ENCODE measurements at regions not wholly inside any gene's neighbourhood (a gene's known extent, or its start where the extent isn't known, plus 50 kb on each side); places are given as distances from the start of the nearest gene placed in this dataset.
"Not testable (repeated sequence)": the region's sequence is repeated elsewhere in the genome, so short reads cannot be mapped to it uniquely, and the experiment has no call there.

DNA sequence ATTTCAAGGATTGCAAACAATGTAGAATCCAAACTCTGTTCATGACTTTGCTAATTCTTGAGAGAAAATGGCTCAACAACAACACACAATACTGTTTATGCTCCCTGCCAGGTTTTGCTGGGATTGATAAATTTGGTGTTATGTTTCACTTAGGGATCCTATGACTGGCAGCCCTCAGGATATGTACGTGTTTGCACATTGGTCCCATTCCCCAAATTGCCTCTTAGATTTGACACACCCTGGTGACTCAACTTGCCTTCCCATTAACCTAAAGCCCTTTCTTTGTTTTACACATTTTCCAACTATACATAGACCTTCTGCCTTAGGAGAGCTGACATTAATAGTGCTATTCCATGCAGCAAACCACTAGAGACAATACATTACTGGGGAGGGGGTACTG is 809.4 kb upstream of the AMELY start:
- CTCF ChIA-PET = no interaction called here
- H3K36me3 ChIP-seq (ENCODE audit: control insufficient read depth in 2 of 2, extremely low read depth in 1 of 2, insufficient read depth in 1 of 2, low read length in 1 of 2) = no peaks in the 10 kb centered on the region
- no peak overlapping the region for H3K4me3 ChIP-seq (ENCODE audit: control insufficient read depth in 1 of 2, extremely low read depth in 1 of 2, low read length in 1 of 2)
- no peak for DNase-seq
- no peaks in the 10 kb centered on the region for H3K9me3 Mint-ChIP-seq
- no peak overlapping the region for H3K27ac ChIP-seq (ENCODE audit: low read length)
- H3K9me3 ChIP-seq = no peaks in the 10 kb centered on the region
- no peaks in the 10 kb centered on the region for H3K4me1 ChIP-seq (ENCODE audit: control insufficient read depth in 1 of 2, extremely low read depth in 1 of 2, insufficient read depth in 2 of 2, low read length in 2 of 2)
- H3K27me3 ChIP-seq (replicated peaks in 1 of 2; ENCODE audit: control insufficient read depth in 2 of 2, extremely low read depth in 1 of 2, insufficient read depth in 2 of 2, low read length in 1 of 2) = no peaks in the 10 kb centered on the region
- POLR2A ChIA-PET = no interaction called here
- no CpG with 5 or more reads among the region's 1 CpG for WGBS (ENCODE audit: insufficient coverage)
- no peak overlapping the region for H3K4me3 Mint-ChIP-seq
- no peak overlapping the region for H3K27ac Mint-ChIP-seq
- no peaks in the 10 kb centered on the region for H3K36me3 Mint-ChIP-seq
- H3K27me3 Mint-ChIP-seq = no peaks in the 10 kb centered on the region
- no peaks in the 10 kb centered on the region for H3K4me1 Mint-ChIP-seq
- ATAC-seq (replicated peaks in 1 of 4) = no peak

DNA sequence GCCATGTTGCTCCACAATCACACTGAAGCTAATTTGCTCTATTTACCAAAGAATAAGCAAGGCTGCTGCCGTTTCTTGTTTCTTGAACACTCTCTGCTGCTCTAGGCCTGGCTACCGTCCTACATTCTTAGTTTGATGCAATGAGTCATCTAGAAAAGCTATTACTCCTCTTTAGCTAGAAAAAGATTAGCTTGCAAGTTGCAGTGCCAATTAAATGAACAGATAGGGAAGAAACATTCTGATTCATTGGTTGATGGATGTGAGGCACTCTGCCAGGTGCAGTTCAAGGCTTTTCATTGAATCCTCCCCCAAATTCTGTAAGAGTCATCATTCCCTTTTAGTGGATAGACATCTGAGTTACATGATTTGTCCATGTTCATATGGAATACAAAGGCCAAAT is 807.7 kb upstream of the AMELY start:
- POLR2A ChIA-PET = no interaction called here
- H3K27me3 ChIP-seq (replicated peaks in 1 of 2; ENCODE audit: control insufficient read depth in 2 of 2, extremely low read depth in 1 of 2, insufficient read depth in 2 of 2, low read length in 1 of 2) = no peaks in the 10 kb centered on the region
- no peaks in the 10 kb centered on the region for H3K9me3 ChIP-seq
- Mint-ChIP-seq H3K4me3 (no peak overlapping the region), H3K27me3 (no peaks in the 10 kb centered on the region), H3K36me3 (no peaks in the 10 kb centered on the region), H3K27ac (no peak overlapping the region), H3K9me3 (no peaks in the 10 kb centered on the region), H3K4me1 (no peaks in the 10 kb centered on the region)
- CTCF ChIA-PET = no interaction called here
- WGBS (ENCODE audit: insufficient coverage) = no CpG with 5 or more reads among the region's 2 CpGs
- ATAC-seq (replicated peaks in 1 of 4) = no peak
- H3K4me3 ChIP-seq (ENCODE audit: control insufficient read depth in 1 of 2, extremely low read depth in 1 of 2, low read length in 1 of 2) = no peak overlapping the region
- H3K4me1 ChIP-seq (ENCODE audit: control insufficient read depth in 1 of 2, extremely low read depth in 1 of 2, insufficient read depth in 2 of 2, low read length in 2 of 2) = no peaks in the 10 kb centered on the region
- DNase-seq = no peak
- no peak overlapping the region for H3K27ac ChIP-seq (ENCODE audit: low read length)
- H3K36me3 ChIP-seq (ENCODE audit: control insufficient read depth in 2 of 2, extremely low read depth in 1 of 2, insufficient read depth in 1 of 2, low read length in 1 of 2) = no peaks in the 10 kb centered on the region

DNA sequence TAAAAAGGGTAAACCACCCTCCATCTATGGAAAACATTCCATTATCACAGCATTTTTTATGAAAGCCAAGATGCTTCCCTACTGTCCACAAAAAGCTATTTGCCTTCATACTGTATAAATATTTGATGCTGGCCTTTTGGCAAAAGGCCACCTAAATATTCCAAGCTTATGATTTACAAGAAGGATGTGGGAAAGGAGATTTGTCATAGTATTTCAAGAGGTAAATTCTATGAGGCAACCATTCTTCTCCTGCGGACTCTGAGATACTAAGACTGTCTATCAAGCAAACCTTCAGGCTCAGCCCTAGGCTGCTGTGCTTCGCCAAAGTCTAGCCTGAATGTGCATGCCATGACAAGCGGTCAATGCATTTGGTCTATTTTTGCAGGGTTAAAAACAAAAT is 807.1 kb upstream of the AMELY start:
- H3K9me3 Mint-ChIP-seq = no peaks in the 10 kb centered on the region
- ATAC-seq (replicated peaks in 1 of 4) (no peak), DNase-seq (no peak)
- no peaks in the 10 kb centered on the region for H3K4me1 ChIP-seq (ENCODE audit: control insufficient read depth in 1 of 2, extremely low read depth in 1 of 2, insufficient read depth in 2 of 2, low read length in 2 of 2)
- H3K27ac Mint-ChIP-seq = no peak overlapping the region
- H3K36me3 ChIP-seq (ENCODE audit: control insufficient read depth in 2 of 2, extremely low read depth in 1 of 2, insufficient read depth in 1 of 2, low read length in 1 of 2) = no peaks in the 10 kb centered on the region
- ChIA-PET CTCF (no interaction called here), POLR2A (no interaction called here)
- no peaks in the 10 kb centered on the region for H3K36me3 Mint-ChIP-seq
- no peaks in the 10 kb centered on the region for H3K9me3 ChIP-seq
- H3K4me3 ChIP-seq (ENCODE audit: control insufficient read depth in 1 of 2, extremely low read depth in 1 of 2, low read length in 1 of 2) = no peak overlapping the region
- no peaks in the 10 kb centered on the region for H3K27me3 Mint-ChIP-seq
- H3K4me1 Mint-ChIP-seq = no peaks in the 10 kb centered on the region
- 90% methylated on average over 2 of the region's 3 CpGs for WGBS (ENCODE audit: insufficient coverage)
- H3K4me3 Mint-ChIP-seq = no peak overlapping the region
- no peak overlapping the region for H3K27ac ChIP-seq (ENCODE audit: low read length)
- no peaks in the 10 kb centered on the region for H3K27me3 ChIP-seq (replicated peaks in 1 of 2; ENCODE audit: control insufficient read depth in 2 of 2, extremely low read depth in 1 of 2, insufficient read depth in 2 of 2, low read length in 1 of 2)

DNA sequence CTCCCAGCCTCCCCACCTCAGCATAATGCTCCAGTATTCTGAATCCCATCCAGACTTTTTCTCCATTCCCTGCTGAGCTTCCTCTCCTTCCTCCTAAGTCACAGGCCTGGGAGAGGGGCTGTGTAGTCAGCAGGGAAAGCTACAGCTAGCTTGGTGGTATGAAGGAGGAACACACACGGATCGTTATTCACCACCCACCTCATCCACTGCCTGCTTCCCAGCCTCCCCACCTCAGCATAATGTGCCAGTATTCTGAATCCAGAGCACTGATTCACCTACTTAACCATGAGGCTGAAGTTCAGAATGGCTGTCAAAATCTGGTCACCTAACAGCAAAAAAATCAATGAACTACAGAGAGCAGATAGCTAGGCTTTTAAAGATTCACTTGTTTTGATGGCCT is 806.6 kb upstream of the AMELY start:
- Histone ChIP-seq H3K27me3 (replicated peaks in 1 of 2; ENCODE audit: control insufficient read depth in 2 of 2, extremely low read depth in 1 of 2, insufficient read depth in 2 of 2, low read length in 1 of 2) (no peaks in the 10 kb centered on the region), H3K4me3 (ENCODE audit: control insufficient read depth in 1 of 2, extremely low read depth in 1 of 2, low read length in 1 of 2) (no peak overlapping the region), H3K27ac (ENCODE audit: low read length) (no peak overlapping the region), H3K4me1 (ENCODE audit: control insufficient read depth in 1 of 2, extremely low read depth in 1 of 2, insufficient read depth in 2 of 2, low read length in 2 of 2) (no peaks in the 10 kb centered on the region), H3K9me3 (no peaks in the 10 kb centered on the region), H3K36me3 (ENCODE audit: control insufficient read depth in 2 of 2, extremely low read depth in 1 of 2, insufficient read depth in 1 of 2, low read length in 1 of 2) (no peaks in the 10 kb centered on the region)
- Mint-ChIP-seq H3K4me1 (no peaks in the 10 kb centered on the region), H3K36me3 (no peaks in the 10 kb centered on the region), H3K27ac (no peak overlapping the region), H3K4me3 (no peak overlapping the region), H3K9me3 (no peaks in the 10 kb centered on the region), H3K27me3 (no peaks in the 10 kb centered on the region)
- ChIA-PET POLR2A (no interaction called here), CTCF (no interaction called here)
- DNase-seq = no peak
- ATAC-seq (replicated peaks in 1 of 4) = no peak
- WGBS (ENCODE audit: insufficient coverage) = no CpG with 5 or more reads among the region's 2 CpGs

DNA sequence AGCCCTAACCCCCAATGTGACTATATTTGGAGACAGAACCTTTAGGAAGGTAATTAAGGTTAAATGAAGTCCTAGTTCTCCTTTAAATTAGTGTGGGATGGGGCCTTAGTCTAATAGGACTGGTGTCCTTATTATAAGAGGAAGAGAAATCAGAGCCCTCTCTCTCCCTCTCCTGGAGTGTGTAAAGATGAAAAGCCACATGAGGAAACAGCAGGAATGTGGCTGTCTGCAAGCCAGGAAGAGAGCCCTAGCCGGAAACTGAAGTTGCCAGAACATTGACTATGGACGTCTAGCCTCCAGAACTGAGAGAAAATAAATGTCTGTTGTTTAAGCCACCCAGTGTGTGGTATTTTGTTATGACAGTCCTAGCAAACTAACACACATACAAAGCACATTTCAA is 802.9 kb upstream of the AMELY start:
- H3K4me1 ChIP-seq (ENCODE audit: control insufficient read depth in 1 of 2, extremely low read depth in 1 of 2, insufficient read depth in 2 of 2, low read length in 2 of 2) = no peaks in the 10 kb centered on the region
- Mint-ChIP-seq H3K27ac (no peak overlapping the region), H3K4me3 (no peak overlapping the region), H3K36me3 (no peaks in the 10 kb centered on the region), H3K9me3 (no peaks in the 10 kb centered on the region), H3K4me1 (no peaks in the 10 kb centered on the region), H3K27me3 (no peaks in the 10 kb centered on the region)
- no CpG with 5 or more reads among the region's 2 CpGs for WGBS (ENCODE audit: insufficient coverage)
- no peak overlapping the region for H3K4me3 ChIP-seq (ENCODE audit: control insufficient read depth in 1 of 2, extremely low read depth in 1 of 2, low read length in 1 of 2)
- H3K36me3 ChIP-seq (ENCODE audit: control insufficient read depth in 2 of 2, extremely low read depth in 1 of 2, insufficient read depth in 1 of 2, low read length in 1 of 2) = no peaks in the 10 kb centered on the region
- H3K27me3 ChIP-seq (replicated peaks in 1 of 2; ENCODE audit: control insufficient read depth in 2 of 2, extremely low read depth in 1 of 2, insufficient read depth in 2 of 2, low read length in 1 of 2) = no peaks in the 10 kb centered on the region
- DNase-seq (no peak), ATAC-seq (replicated peaks in 1 of 4) (no peak)
- CTCF ChIA-PET = no interaction called here
- H3K9me3 ChIP-seq = no peaks in the 10 kb centered on the region
- POLR2A ChIA-PET = no interaction called here
- no peak overlapping the region for H3K27ac ChIP-seq (ENCODE audit: low read length)

DNA sequence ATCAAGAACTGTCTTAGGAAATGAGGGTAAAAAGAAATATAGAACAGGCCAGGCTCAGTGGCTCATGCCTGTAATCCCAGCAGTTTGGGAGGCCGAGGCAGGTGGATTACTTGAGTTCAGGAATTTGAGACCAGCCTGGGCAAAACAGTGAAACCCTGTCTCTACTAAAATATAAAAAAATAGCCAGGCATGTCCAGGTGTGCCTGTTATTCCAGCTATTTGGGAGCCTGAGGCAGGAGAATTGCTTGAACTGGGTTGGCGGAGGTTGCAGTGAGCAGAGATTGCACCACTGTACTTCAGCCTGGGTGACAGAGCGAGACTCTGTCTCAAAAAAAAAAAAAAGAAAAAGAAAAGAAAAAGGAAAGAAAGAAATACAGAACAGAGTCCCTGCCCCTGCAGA is 802.2 kb upstream of the AMELY start:
- CTCF ChIA-PET; H3K36me3 Mint-ChIP-seq; H3K27me3 ChIP-seq (replicated peaks in 1 of 2; ENCODE audit: control insufficient read depth in 2 of 2, extremely low read depth in 1 of 2, insufficient read depth in 2 of 2, low read length in 1 of 2); H3K36me3 ChIP-seq (ENCODE audit: control insufficient read depth in 2 of 2, extremely low read depth in 1 of 2, insufficient read depth in 1 of 2, low read length in 1 of 2); H3K9me3 ChIP-seq; H3K9me3 Mint-ChIP-seq; DNase-seq; ATAC-seq (replicated peaks in 1 of 4); H3K27ac ChIP-seq (ENCODE audit: low read length); H3K27ac Mint-ChIP-seq; H3K4me1 Mint-ChIP-seq; H3K4me3 Mint-ChIP-seq; H3K4me1 ChIP-seq (ENCODE audit: control insufficient read depth in 1 of 2, extremely low read depth in 1 of 2, insufficient read depth in 2 of 2, low read length in 2 of 2); H3K27me3 Mint-ChIP-seq; H3K4me3 ChIP-seq (ENCODE audit: control insufficient read depth in 1 of 2, extremely low read depth in 1 of 2, low read length in 1 of 2); POLR2A ChIA-PET: not testable (repeated sequence)
- no CpG with 5 or more reads among the region's 3 CpGs for WGBS (ENCODE audit: insufficient coverage)

DNA sequence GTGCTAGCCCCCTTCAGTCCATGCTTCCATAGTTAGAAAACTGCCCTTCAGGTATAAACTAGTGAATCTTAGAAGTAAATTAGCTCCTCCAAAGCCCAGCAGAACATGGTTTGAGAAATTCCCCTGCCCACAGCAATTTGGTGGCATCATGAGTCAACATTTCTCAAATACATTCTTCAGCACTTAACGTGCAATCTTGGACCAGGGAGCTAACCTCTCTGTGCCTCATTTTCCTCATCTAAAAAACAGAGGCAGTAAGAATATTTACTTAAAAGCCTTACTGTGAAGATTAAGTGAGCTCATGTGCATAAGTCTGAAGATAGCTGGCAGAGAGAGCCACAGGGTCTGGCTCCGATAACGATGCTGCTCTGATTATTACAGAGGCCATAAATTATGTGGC is 800.7 kb upstream of the AMELY start:
- no CpG with 5 or more reads among the region's 3 CpGs for WGBS (ENCODE audit: insufficient coverage)
- no peaks in the 10 kb centered on the region for H3K27me3 ChIP-seq (replicated peaks in 1 of 2; ENCODE audit: control insufficient read depth in 2 of 2, extremely low read depth in 1 of 2, insufficient read depth in 2 of 2, low read length in 1 of 2)
- Mint-ChIP-seq H3K4me1 (no peaks in the 10 kb centered on the region), H3K27ac (no peak overlapping the region), H3K36me3 (no peaks in the 10 kb centered on the region), H3K27me3 (peaks cover 0 to 3% of the 10 kb centered on the region in 2 donors), H3K9me3 (no peaks in the 10 kb centered on the region), H3K4me3 (no peak overlapping the region)
- no peaks in the 10 kb centered on the region for H3K36me3 ChIP-seq (ENCODE audit: control insufficient read depth in 2 of 2, extremely low read depth in 1 of 2, insufficient read depth in 1 of 2, low read length in 1 of 2)
- POLR2A ChIA-PET = no interaction called here
- H3K4me1 ChIP-seq (ENCODE audit: control insufficient read depth in 1 of 2, extremely low read depth in 1 of 2, insufficient read depth in 2 of 2, low read length in 2 of 2) = no peaks in the 10 kb centered on the region
- no peak for DNase-seq
- H3K4me3 ChIP-seq (ENCODE audit: control insufficient read depth in 1 of 2, extremely low read depth in 1 of 2, low read length in 1 of 2) = no peak overlapping the region
- CTCF ChIA-PET = no interaction called here
- no peak overlapping the region for H3K27ac ChIP-seq (ENCODE audit: low read length)
- H3K9me3 ChIP-seq = no peaks in the 10 kb centered on the region
- ATAC-seq (replicated peaks in 1 of 4) = no peak

Data from T-cell (primary cell).